Spleen (tissue), 11 donors: ENCODE measurements at regions not wholly inside any gene's neighbourhood (a gene's known extent, or its start where the extent isn't known, plus 50 kb on each side); places are given as distances from the start of the nearest gene placed in this dataset.

Experiments used
- DNase-seq: peaks from one replicate; pipeline ENCODE4 v3.0.0-alpha.2; 2020
- H3K27ac ChIP-seq, 8 donors: fragments of 200-600 bp; sonication (generic) in 7 of 8; 1 replicate in 4 of 8; 2 replicates in 4 of 8; pipeline versions ENCODE4 v1.5.0 to v1.8.0; 2016 to 2021; ENCODE audit warnings: inconsistent platforms in 4 of 8, mild to moderate bottlenecking in 4 of 8, moderate library complexity in 1 of 8
- H3K27me3 ChIP-seq, 7 donors: fragments of 200-600 bp; sonication (generic) in 6 of 7; replicated peaks in 1 of 7; 1 replicate in 4 of 7; 2 replicates in 3 of 7; pipeline versions ENCODE4 v1.5.0 to v1.8.0; 2016 to 2021; ENCODE audit warnings: inconsistent platforms in 3 of 7, mild to moderate bottlenecking in 1 of 7
- H3K36me3 ChIP-seq, 6 donors: fragments of 200-600 bp; sonication (generic) in 5 of 6; 1 replicate in 4 of 6; 2 replicates in 2 of 6; pipeline versions ENCODE4 v1.5.0 to v1.8.0; 2016 to 2021; ENCODE audit warnings: inconsistent platforms in 2 of 6
- H3K4me1 ChIP-seq, 6 donors: fragments of 200-600 bp; sonication (generic) in 5 of 6; 1 replicate in 3 of 6; 2 replicates in 3 of 6; pipeline versions ENCODE4 v1.5.0 to v1.8.0; 2016 to 2021; ENCODE audit warnings: inconsistent platforms in 3 of 6
- H3K4me3 ChIP-seq, 8 donors: fragments of 200-600 bp; sonication (generic) in 7 of 8; 1 replicate in 4 of 8; 2 replicates in 4 of 8; pipeline versions ENCODE4 v1.5.0 to v1.8.0; 2016 to 2021; ENCODE audit warnings: inconsistent platforms in 4 of 8, mild to moderate bottlenecking in 4 of 8, moderate library complexity in 2 of 8
- H3K9me3 ChIP-seq, 8 donors: fragments of 200-600 bp; sonication (generic) in 7 of 8; 1 replicate in 4 of 8; 2 replicates in 4 of 8; pipeline versions ENCODE4 v1.5.0 to v1.8.0; 2016 to 2021; ENCODE audit warnings: inconsistent platforms in 4 of 8
- POLR2A ChIP-seq, 3 donors: fragments of 450-650 bp; IDR thresholded peaks; one replicate each; pipeline ENCODE4 v1.5.1; 2017; ENCODE audit warnings: antibody characterized with exemption in 3 of 3, mild to moderate bottlenecking in 1 of 3
- POLR2AphosphoS5 ChIP-seq, 3 donors: sonication (generic); formaldehyde crosslinking; IDR thresholded peaks; one replicate each; pipeline ENCODE4 v1.5.1; 2017; ENCODE audit warnings: antibody characterized with exemption in 3 of 3
- WGBS, 5 donors: extraction: QIAGEN DNeasy Blood & Tissue Kit in 3 of 5; methylation state at CpG; one replicate each; pipeline versions ENCODE4 v1.1.5 to v1.1.7; 2013 to 2018; 5-methylcytosine and 5-hydroxymethylcytosine counted together
- intact Hi-C: fragments of 100-400 bp; cut with DNase I; formaldehyde crosslinking; loops from one replicate; pipeline ENCODE4 v1.15.0; 2023; ENCODE audit warnings: low total_unique reads
- TF ChIP-seq, protein P1 (sequence below), 11 experiments: fragments of 200-600 bp in 7 of 11; fragments of 450-650 bp in 4 of 11; sonication (generic) in 4 of 11; IDR thresholded peaks in 8 of 11; conservative IDR thresholded peaks in 3 of 11; 1 replicate in 7 of 11; 2 replicates in 4 of 11; pipeline versions ENCODE4 v1.4.0 to v1.8.0; 2016 to 2021; ENCODE audit warnings: antibody characterized with exemption in 11 of 11, inconsistent platforms in 4 of 11, mild to moderate bottlenecking in 1 of 11
- donor health status: healthy with polysubstance abuse.
- donor health status: DM: no; HTN: no; CAD: no; lungs with moderate emphysema.
- donor health status: DM: no; HTN: no; CAD: no.
- donor health status: Bipolar disorder and iron deficiency.
- donor health status: healthy.
- donor health status: DM: no; HTN: no; CAD: no.
- donor health status: DM: yes; HTN: yes; CAD: no.

DNA sequence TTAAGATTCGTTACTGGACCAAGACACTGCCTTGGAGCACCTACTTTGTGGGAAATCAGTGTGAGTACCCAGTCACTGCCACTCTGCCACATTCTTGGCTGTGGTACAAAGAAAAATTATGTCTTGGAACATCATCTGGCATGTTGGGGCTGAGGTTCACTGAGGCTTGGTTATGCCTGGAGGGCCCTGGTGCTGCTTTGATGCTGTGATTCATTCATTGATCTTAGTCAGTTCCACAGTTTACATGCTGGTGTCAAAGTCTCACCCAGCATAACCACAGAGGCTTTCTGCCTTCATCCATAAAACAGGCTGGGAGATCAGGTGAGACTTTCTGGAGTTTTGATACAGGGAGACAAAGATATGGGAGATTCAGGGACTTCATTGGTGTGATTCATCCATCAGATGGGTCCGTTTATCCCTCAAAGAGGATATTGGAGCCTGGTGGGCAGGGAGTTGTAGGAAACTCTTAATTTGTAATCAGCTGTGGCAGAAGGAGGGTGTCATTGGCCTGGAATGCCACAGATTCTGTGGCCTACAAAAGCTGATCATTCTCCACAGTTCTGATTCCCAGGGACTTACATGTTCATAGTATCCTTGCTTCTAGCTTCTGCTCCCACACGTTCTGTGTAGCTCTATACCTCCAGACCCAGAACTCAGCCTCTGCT is 322.5 kb downstream of the PMP22 start:
- no peaks in the 10 kb centered on the region for H3K9me3 ChIP-seq
- DNase-seq, result no peak
- H3K27ac ChIP-seq, result no peak overlapping the region
- H3K4me3 ChIP-seq, result no peak overlapping the region
- intact Hi-C loops, result no loop called here
- no peaks in the 10 kb centered on the region for H3K4me1 ChIP-seq
- WGBS, 5 donors, result 64 to 83% (median 70%) methylated on average over 3 of the region's 3 CpGs
- peaks cover 0 to 7% (median 0%) of the 10 kb centered on the region in 7 donors for H3K27me3 ChIP-seq
- no peaks in the 10 kb centered on the region for H3K36me3 ChIP-seq
- TF ChIP-seq POLR2AphosphoS5 (IDR thresholded peaks at IDR 0.05), result no peak
- no peak for TF ChIP-seq POLR2A (IDR thresholded peaks at IDR 0.05)
- TF ChIP-seq, protein P1, sequence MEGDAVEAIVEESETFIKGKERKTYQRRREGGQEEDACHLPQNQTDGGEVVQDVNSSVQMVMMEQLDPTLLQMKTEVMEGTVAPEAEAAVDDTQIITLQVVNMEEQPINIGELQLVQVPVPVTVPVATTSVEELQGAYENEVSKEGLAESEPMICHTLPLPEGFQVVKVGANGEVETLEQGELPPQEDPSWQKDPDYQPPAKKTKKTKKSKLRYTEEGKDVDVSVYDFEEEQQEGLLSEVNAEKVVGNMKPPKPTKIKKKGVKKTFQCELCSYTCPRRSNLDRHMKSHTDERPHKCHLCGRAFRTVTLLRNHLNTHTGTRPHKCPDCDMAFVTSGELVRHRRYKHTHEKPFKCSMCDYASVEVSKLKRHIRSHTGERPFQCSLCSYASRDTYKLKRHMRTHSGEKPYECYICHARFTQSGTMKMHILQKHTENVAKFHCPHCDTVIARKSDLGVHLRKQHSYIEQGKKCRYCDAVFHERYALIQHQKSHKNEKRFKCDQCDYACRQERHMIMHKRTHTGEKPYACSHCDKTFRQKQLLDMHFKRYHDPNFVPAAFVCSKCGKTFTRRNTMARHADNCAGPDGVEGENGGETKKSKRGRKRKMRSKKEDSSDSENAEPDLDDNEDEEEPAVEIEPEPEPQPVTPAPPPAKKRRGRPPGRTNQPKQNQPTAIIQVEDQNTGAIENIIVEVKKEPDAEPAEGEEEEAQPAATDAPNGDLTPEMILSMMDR (IDR thresholded peaks at IDR 0.05 in 8 of 11, conservative IDR thresholded peaks at IDR 0.05 in 3 of 11), result no peak

DNA sequence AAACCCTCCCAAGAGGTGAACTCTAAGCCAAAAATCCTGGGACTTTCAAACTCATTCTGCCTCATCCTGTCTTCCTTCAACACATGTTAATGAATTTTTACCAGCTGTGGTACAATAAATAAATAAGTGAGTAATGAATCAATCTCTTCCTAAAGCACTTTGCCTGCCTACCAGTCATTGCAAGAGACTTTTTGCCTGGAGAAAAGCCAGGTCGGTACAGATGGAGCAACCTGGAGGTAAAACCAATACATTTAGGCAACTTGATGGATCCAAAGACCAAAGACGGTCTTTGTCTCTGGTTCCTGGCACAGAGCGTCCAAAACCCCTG is 324.2 kb downstream of the PMP22 start:
- 85 to 92% (median 90%) methylated on average over 3 of the region's 3 CpGs for WGBS, 5 donors
- no peaks in the 10 kb centered on the region for H3K9me3 ChIP-seq
- no peak for DNase-seq
- H3K27me3 ChIP-seq, result peaks cover 0 to 7% (median 0%) of the 10 kb centered on the region in 7 donors
- no peak overlapping the region for H3K27ac ChIP-seq
- H3K4me1 ChIP-seq, result no peaks in the 10 kb centered on the region
- no peak overlapping the region for H3K4me3 ChIP-seq
- H3K36me3 ChIP-seq, result no peaks in the 10 kb centered on the region
- intact Hi-C loops, result no loop called here
- TF ChIP-seq, protein P1 (IDR thresholded peaks at IDR 0.05 in 8 of 11, conservative IDR thresholded peaks at IDR 0.05 in 3 of 11), result no peak
- TF ChIP-seq POLR2A (IDR thresholded peaks at IDR 0.05) (no peak), POLR2AphosphoS5 (IDR thresholded peaks at IDR 0.05) (no peak)

DNA sequence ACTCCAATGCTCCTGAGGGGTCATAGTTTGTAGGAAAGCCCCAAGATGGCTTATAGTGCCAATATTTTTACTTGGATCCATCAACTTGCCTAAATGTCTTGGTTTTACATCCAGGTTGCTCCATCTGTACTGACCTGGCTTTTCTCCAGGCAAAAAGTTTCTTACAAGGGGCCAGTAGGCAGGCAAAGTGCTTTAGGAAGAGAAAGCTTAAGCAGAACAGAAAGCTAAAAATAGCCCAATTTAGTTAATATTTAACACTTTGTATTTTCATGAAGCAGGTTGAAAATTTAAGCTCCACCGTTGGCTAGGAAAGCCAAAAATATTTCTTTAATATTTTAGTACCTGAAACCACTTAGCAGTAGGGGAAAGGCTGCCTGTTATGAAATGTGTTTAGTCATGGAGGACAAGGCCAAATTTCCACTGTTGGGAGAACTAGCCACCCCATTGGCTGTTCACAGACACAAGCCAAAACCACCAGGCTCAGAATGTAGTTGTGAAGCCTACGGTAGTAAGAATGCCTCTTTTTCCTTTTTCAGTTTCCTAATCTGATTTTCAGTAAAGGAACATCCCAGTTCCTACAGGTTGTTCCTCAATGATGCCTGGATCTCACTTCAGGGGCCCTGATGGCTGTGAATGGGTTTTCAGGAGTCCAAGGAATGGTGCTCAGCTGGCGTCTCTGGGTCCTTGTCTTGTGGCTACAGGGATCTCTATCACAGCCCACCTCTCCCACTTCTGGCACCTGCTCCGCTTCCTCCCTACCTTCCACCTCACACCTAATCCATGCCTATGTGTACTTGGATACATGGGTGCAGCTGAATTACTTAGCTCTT is 324.8 kb downstream of the PMP22 start:
- 81 to 93% (median 84%) methylated on average over 4 of the region's 4 CpGs for WGBS, 5 donors
- TF ChIP-seq POLR2AphosphoS5 (IDR thresholded peaks at IDR 0.05) (no peak), POLR2A (IDR thresholded peaks at IDR 0.05) (no peak)
- TF ChIP-seq, protein P1 (IDR thresholded peaks at IDR 0.05 in 8 of 11, conservative IDR thresholded peaks at IDR 0.05 in 3 of 11), result no peak
- DNase-seq, result no peak
- Histone ChIP-seq H3K36me3 (no peaks in the 10 kb centered on the region), H3K9me3 (no peaks in the 10 kb centered on the region), H3K4me1 (no peaks in the 10 kb centered on the region), H3K27me3 (peaks cover 0 to 7% (median 0%) of the 10 kb centered on the region in 7 donors), H3K27ac (no peak overlapping the region), H3K4me3 (no peak overlapping the region)
- intact Hi-C loops, result no loop called here

DNA sequence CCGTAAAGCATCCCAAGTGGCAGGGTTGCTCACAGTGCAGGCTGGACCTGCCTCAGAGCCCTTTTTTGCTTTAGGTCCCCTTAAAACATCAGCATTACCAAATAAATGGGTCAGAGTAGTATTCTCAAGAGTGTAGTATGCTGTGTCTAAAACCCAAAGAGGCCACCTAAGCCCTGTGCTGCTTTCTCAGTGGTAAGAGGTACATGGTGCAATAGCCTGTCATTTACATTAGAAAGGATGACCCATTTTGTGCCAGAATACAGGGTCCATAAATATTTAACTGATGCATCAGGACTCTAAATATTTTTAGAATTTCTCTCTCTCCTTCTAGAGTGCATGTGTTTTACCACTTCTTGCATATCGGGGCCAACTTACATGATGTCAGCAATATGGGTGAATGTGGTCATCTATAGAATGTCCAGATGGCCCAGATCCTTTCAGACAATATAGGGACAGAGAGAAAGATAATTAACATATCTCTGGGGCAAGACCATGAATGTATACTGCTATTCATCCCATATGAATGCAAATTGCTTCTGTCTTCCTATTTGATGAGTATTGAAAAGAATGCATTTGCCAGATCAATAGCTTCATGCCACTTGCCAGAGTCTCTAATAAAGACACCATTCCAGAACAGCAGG is 329.2 kb downstream of the PMP22 start:
- 66 to 98% (median 87%) methylated on average over 2 of the region's 2 CpGs for WGBS, 5 donors
- no peaks in the 10 kb centered on the region for H3K9me3 ChIP-seq
- TF ChIP-seq POLR2A (IDR thresholded peaks at IDR 0.05) (no peak), POLR2AphosphoS5 (IDR thresholded peaks at IDR 0.05) (no peak)
- TF ChIP-seq, protein P1 (IDR thresholded peaks at IDR 0.05 in 8 of 11, conservative IDR thresholded peaks at IDR 0.05 in 3 of 11), result no peak
- H3K27me3 ChIP-seq, result no peaks in the 10 kb centered on the region
- DNase-seq, result no peak
- no peak overlapping the region for H3K27ac ChIP-seq
- no peak overlapping the region for H3K4me3 ChIP-seq
- intact Hi-C loops, result no loop called here
- H3K4me1 ChIP-seq, result no peaks in the 10 kb centered on the region
- H3K36me3 ChIP-seq, result no peaks in the 10 kb centered on the region
